ENCODE measurements at regions not wholly inside any gene's neighbourhood (a gene's known extent, or its start where the extent isn't known, plus 50 kb on each side); places are given as distances from the start of the nearest gene placed in this dataset.

GRCh38 chr15:25182736-25183445 is 228.1 kb downstream of the SNRPN start:
- no peak for DNase-seq (ENCODE audit: low spot score)

GRCh38 chr15:25183581-25184251 is 228.9 kb downstream of the SNRPN start:
- DNase-seq (ENCODE audit: low spot score): no peak

GRCh38 chr15:25184356-25185155 is 229.8 kb downstream of the SNRPN start:
- DNase-seq (ENCODE audit: low spot score): no peak

- DNase-seq (ENCODE audit: low spot score): no peak
These were observed 230.4 kb downstream of the SNRPN start for GRCh38 chr15:25185156-25185710.

- DNase-seq (ENCODE audit: low spot score): no peak
These were observed 231.0 kb downstream of the SNRPN start for GRCh38 chr15:25185791-25186190.

- no peak for DNase-seq (ENCODE audit: low spot score)
These were observed 231.6 kb downstream of the SNRPN start for GRCh38 chr15:25186411-25186810.

GRCh38 chr15:25186906-25187645 is 232.3 kb downstream of the SNRPN start:
- no peak for DNase-seq (ENCODE audit: low spot score)

- no peak for DNase-seq (ENCODE audit: low spot score)
These were observed 233.3 kb downstream of the SNRPN start for GRCh38 chr15:25188051-25188450.

GRCh38 chr15:25188551-25189101 is 233.8 kb downstream of the SNRPN start:
- DNase-seq (ENCODE audit: low spot score): no peak

- no peak for DNase-seq (ENCODE audit: low spot score)
These were observed 234.8 kb downstream of the SNRPN start for GRCh38 chr15:25189551-25189950.

- DNase-seq (ENCODE audit: low spot score): no peak
These were observed 237.9 kb downstream of the SNRPN start for GRCh38 chr15:25192651-25193050.

GRCh38 chr15:25207369-25207768 is 231.5 kb downstream of the UBE3A start:
- no peak for DNase-seq (ENCODE audit: low spot score)

- DNase-seq (ENCODE audit: low spot score): no peak
These were observed 230.1 kb downstream of the UBE3A start for GRCh38 chr15:25208735-25209134.

GRCh38 chr15:25220834-25221233 is 218.0 kb downstream of the UBE3A start:
- DNase-seq (ENCODE audit: low spot score): no peak

- DNase-seq (ENCODE audit: low spot score): no peak
These were observed 214.4 kb downstream of the UBE3A start for GRCh38 chr15:25224396-25224795.

GRCh38 chr15:25226360-25226759 is 212.5 kb downstream of the UBE3A start:
- no peak for DNase-seq (ENCODE audit: low spot score)

GRCh38 chr15:25228261-25228660 is 210.6 kb downstream of the UBE3A start:
- no peak for DNase-seq (ENCODE audit: low spot score)

GRCh38 chr15:25230442-25230841 is 208.4 kb downstream of the UBE3A start:
- no peak for DNase-seq (ENCODE audit: low spot score)

GRCh38 chr15:25233766-25234350 is 205.0 kb downstream of the UBE3A start:
- no peak for DNase-seq (ENCODE audit: low spot score)

GRCh38 chr15:25234831-25235230 is 204.0 kb downstream of the UBE3A start:
- no peak for DNase-seq (ENCODE audit: low spot score)

GRCh38 chr15:25235391-25235790 is 203.4 kb downstream of the UBE3A start:
- no peak for DNase-seq (ENCODE audit: low spot score)
